WERI-Rb-1 (cell line): ENCODE measurements at regions not wholly inside any gene's neighbourhood (a gene's known extent, or its start where the extent isn't known, plus 50 kb on each side); places are given as distances from the start of the nearest gene placed in this dataset.

Experiments used
- DNase-seq: peaks from one replicate; pipeline ENCODE4 v3.0.0-alpha.2; 2020
- H3K27ac ChIP-seq: fragments of 250-450 bp; sonication (Bioruptor Pico); 2 replicates; pipeline ENCODE4 v1.5.1; 2020; ENCODE audit warnings: mild to moderate bottlenecking, moderate library complexity
- H3K27me3 ChIP-seq: fragments of 250-450 bp; sonication (Bioruptor Pico); 2 replicates; pipeline ENCODE4 v1.5.1; 2021; ENCODE audit warnings: mild to moderate bottlenecking, low read depth, moderate library complexity; ENCODE audit not compliant: insufficient read depth, severe bottlenecking
- H3K36me3 ChIP-seq: fragments of 250-450 bp; sonication (Bioruptor Pico); 2 replicates; pipeline ENCODE4 v1.5.1; 2020; ENCODE audit warnings: mild to moderate bottlenecking, moderate library complexity
- H3K4me3 ChIP-seq: 2 replicates; pipeline ENCODE4 v1.5.1; 2011; ENCODE audit warnings: low read depth, mild to moderate bottlenecking, control low read depth, low read length
- H3K9me3 ChIP-seq: fragments of 250-450 bp; sonication (Bioruptor Pico); 2 replicates; pipeline ENCODE4 v1.5.1; 2021; ENCODE audit warnings: mild to moderate bottlenecking, moderate library complexity; ENCODE audit not compliant: severe bottlenecking
- TF ChIP-seq, protein P1 (sequence below): IDR thresholded peaks from 2 replicates; pipeline ENCODE4 v1.5.1; 2011; ENCODE audit warnings: low read depth, mild to moderate bottlenecking, control low read depth, inconsistent platforms, low read length

DNA sequence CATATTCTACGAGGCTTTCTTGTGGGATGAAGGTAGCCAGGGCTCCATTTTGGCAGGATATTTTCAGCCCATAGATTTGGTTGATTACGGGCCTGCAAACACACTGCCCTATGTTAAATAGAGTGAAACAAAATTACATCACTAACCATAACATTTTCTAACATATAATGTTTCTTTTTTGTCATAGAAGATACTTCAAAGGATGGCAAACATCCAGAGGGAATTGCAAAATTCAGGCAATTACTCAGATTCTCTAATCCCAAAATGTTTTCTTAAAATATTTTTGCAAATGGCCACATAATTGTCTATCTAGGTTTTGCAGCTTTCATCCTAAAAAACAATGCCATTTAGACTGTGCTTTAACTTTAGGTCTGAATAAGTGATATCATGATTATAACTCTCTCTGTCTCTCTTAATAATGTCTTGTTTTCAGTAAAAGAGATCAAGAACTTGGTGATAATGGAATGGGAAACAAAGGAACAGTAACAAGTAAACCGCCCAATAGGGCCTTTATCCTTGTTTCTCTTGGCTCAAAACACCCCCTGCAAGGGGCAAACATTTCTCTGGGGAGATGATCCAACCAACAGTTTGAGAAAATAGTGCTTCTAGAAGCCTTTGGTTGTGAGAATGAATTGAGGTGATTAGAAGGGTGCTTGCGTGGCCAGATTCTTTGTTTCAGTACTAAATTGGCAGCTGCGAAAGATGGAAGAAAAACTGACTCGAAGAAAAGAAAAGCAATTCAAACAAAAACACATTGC, 54.4 kb upstream of the BTG1 start:
- no peak overlapping the region for H3K4me3 ChIP-seq
- DNase-seq = no peak
- TF ChIP-seq, protein P1, sequence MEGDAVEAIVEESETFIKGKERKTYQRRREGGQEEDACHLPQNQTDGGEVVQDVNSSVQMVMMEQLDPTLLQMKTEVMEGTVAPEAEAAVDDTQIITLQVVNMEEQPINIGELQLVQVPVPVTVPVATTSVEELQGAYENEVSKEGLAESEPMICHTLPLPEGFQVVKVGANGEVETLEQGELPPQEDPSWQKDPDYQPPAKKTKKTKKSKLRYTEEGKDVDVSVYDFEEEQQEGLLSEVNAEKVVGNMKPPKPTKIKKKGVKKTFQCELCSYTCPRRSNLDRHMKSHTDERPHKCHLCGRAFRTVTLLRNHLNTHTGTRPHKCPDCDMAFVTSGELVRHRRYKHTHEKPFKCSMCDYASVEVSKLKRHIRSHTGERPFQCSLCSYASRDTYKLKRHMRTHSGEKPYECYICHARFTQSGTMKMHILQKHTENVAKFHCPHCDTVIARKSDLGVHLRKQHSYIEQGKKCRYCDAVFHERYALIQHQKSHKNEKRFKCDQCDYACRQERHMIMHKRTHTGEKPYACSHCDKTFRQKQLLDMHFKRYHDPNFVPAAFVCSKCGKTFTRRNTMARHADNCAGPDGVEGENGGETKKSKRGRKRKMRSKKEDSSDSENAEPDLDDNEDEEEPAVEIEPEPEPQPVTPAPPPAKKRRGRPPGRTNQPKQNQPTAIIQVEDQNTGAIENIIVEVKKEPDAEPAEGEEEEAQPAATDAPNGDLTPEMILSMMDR = no peak
- no peaks in the 10 kb centered on the region for H3K36me3 ChIP-seq
- no peaks in the 10 kb centered on the region for H3K27me3 ChIP-seq
- H3K9me3 ChIP-seq = no peaks in the 10 kb centered on the region
- H3K27ac ChIP-seq = no peak overlapping the region

DNA sequence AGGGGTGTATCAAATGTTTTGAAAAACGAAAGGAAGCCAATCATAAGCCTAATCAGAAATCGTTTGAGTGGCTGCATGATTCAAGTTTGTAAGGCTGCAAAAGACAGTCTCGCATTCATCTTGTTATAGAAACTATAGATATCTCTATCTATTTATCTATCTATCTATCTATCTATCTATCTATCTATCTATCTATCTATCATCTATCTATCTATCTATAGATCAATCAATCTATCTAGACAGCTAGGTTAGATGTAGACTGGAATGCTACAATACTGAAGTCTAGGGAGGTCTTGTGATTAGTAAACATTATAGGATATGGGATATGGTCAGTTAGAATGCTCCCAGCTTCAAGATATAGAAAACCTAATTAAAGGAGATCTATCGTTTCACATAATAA, 52.2 kb upstream of the BTG1 start:
- Histone ChIP-seq H3K9me3 (no peaks in the 10 kb centered on the region), H3K4me3 (no peak overlapping the region), H3K27ac (no peak overlapping the region), H3K36me3 (no peaks in the 10 kb centered on the region), H3K27me3 (no peaks in the 10 kb centered on the region)
- no peak for DNase-seq
- TF ChIP-seq, protein P1 = no peak

DNA sequence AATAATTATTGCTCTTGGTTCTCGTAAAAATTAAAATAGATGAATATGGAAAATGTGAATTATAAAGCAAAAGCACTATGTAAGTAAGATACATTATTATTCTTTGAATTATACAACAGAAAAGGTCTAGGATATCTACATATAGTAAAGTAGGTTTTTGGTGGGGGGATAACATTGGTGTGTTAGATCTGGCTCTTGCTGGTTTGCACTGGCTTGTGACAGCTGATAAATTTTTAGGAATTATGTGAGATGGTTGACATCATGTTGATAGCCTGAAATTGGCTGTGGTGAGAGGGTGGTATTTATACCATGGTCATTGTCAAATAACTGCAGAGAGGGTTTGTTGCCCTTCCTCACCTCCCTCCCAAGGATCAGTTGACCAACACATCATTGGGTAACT, 50.7 kb upstream of the BTG1 start:
- no peaks in the 10 kb centered on the region for H3K27me3 ChIP-seq
- H3K4me3 ChIP-seq = no peak overlapping the region
- H3K36me3 ChIP-seq = no peaks in the 10 kb centered on the region
- no peak overlapping the region for H3K27ac ChIP-seq
- TF ChIP-seq, protein P1 = no peak
- DNase-seq = no peak
- no peaks in the 10 kb centered on the region for H3K9me3 ChIP-seq
